HG02678 (cell line): ENCODE measurements at regions not wholly inside any gene's neighbourhood (a gene's known extent, or its start where the extent isn't known, plus 50 kb on each side); places are given as distances from the start of the nearest gene placed in this dataset.
"Not testable (repeated sequence)": the region's sequence is repeated elsewhere in the genome, so short reads cannot be mapped to it uniquely, and the experiment has no call there.

ENCODE experiments used
- ATAC-seq: cut with Tn5 transposase; IDR thresholded peaks from one replicate; pipeline ENCODE4 v1.9.1; 2021; ENCODE audit warnings: mild to moderate bottlenecking, moderate library complexity; ENCODE audit not compliant: unreplicated experiment

DNA sequence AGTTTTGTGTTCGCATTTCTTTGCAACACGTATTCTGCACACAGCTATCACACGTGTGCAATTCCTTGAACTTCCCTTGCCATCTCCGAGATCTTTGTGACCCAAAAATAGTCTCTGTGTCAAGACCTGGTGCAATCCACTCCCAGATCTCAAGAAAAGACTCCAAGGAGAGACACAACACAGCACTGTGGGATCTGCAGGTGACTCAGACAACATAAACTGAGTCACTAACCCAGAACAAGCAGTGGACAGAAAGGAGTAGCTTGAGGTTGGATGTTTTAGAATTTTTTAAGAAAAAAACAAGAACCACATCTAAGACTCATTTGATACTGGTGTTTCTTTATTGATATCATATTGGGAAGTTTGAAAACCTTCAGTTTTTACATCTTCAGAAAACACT lies 396.9 kb downstream of the AGTPBP1 start:
- ATAC-seq, result no peak

DNA sequence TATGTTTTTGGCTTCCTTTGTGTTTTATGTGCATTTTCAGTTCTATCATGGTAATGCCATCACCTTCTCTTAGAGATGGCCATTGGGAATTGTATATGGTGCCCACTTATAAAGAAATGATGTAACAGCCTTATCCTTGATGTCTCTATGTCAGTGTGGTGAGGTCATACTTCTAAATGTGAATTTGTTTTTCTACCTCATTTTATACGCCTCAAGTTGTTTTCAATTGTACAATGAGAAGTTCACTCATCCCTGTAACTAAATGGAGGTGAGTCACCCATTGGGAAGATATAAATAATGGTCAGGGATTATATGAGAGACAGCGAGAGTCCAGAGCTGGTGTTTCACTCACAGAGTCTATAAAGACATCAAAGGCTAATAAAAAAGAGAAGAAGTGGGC lies 402.4 kb downstream of the AGTPBP1 start:
- no peak for ATAC-seq

DNA sequence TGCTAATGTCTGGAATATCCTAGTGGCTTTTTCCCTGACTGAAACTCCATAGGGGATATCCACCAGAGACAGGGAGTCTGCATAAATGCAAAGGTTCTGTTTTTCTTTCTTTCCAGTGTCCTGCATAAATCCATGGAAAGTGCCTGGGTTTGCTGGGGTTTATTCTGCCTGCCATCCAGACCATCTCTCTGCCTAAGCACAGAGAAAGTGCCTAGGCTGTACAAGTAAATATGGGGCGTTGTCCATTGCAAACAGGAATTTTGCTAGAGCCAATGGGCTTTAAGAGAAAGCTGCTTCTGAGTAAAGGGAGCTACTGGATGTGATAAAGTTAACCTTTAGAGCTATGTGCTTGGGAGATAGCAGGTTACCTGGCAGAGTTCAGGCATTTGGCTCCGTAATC lies 407.5 kb downstream of the AGTPBP1 start:
- no peak for ATAC-seq

DNA sequence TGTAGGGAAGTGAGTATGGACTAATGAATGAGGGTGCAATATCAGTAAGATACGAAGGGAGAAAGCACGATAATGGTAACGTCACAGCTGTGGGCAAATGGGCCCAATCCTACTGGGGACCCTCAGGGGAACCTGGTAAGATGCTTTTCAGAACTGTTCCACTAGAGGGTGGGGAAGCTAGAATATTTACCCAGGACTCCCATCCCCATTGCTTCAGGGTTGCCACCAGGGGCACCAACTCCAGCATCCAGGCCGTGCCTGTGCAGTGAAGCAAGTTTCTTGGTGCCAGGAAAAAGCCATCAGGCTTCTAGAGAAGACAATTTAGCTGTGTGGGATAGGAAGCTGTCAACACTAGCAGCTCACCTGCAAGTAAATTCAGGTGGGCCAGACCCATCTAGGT lies 409.3 kb downstream of the AGTPBP1 start:
- ATAC-seq, result no peak

DNA sequence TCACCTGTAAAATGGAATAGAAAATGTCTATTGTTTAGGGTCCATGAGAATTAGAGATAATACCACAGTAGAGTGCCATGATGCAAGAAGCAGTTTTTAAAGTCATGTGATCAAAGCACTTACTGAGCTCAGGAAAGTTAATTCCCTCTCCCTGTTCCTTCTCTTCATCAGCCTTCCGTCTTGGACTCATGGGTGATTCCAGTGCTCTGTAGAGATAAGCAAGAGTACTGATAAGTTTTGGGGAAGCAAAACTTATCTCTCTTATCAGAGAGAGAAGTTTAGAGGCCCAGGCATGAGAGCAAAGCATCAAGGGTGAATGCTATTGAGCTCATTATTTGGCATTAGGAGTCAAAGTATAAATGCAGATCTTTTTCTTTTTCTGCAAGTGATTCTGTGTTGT lies 410.1 kb downstream of the AGTPBP1 start:
- no peak for ATAC-seq

DNA sequence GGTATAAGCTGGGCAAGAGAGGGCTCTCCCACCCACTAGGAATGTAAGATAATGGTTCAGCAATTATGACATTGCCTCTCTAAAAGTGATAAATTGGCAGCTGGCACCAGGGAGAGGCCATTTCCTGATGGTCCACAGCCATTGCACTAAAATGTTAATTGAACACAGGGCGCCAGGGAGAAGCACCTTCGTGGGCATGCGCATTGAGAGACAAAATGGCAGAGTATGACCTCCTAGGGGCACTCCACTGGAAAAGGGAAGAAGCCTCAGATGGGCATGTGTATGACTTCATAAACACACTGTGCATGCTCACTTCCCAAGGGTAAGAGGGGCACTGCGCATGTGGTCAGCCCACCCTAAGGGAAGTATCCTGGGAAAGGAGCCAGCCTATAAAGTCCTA lies 419.2 kb downstream of the AGTPBP1 start:
- no peak for ATAC-seq

DNA sequence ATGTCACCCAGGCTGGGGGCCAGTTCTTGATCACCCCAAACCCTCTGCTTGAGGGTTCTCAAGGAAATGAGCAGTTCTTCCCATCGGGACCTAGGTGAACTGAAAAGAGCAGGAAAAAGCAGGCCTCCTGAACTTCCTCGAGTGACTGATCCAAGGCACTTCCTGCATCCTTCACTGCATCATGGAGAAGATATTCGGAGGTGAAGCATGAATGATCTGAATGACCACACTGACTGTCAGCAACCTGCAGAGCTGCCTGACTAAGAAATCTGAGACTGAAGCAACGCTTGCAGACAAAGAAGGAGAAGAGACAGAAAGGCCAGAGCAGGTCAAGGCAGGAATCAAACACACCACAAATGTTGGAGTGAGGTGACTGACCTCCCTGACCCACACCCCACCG lies 420.2 kb downstream of the AGTPBP1 start:
- ATAC-seq, result no peak

DNA sequence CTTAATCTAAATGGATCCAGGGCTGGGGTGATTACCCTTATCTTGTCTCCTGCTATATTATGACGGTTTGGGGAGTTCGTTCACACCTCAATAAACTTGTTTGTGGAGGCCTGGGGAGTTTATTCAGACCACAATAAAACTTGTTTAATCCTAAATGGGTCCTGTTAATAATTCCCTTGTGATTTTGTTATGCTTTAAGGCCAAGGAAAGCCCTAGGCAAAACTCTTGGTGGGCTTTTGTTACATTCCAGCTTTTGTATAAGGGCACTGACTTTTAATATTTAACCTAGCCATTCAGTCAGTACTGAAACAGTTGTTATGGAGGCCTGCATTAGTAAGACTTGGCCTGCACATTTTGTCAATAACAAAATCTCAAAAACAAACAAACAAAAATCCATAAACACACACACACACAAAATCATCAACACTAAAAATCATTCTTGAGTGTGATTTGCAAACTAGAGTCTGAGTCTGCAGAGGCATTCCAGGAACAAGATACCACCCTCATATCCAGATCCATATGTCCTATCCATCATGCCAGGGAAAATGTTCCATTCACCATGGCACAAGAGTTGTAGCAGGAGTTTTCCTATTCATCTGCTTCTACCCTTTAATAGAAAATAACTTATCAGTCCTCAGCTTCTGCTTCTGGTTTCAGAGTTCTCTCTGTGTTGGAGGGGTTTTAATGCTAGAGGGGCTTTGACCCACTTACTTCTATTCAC lies 421.7 kb downstream of the AGTPBP1 start:
- no peak for ATAC-seq

DNA sequence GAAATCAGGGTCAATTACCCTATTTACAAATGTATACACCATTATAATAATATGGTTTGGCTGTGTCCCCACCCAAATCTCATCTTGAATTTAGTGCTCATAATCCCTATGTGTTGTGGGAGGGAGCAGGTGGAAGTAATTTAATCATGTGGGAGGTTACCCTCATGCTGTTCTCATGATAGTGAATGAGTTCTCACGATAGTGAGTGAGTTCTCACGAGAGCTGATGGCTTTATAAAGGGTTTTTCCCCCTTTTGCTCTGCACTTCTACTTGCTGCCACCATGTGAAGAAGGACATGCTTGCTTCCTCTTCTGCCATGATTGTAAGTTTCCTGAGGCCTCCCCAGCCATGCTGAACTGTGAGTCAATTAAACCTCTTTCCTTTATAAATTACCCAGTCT lies 426.2 kb downstream of the AGTPBP1 start:
- not testable (repeated sequence) for ATAC-seq

DNA sequence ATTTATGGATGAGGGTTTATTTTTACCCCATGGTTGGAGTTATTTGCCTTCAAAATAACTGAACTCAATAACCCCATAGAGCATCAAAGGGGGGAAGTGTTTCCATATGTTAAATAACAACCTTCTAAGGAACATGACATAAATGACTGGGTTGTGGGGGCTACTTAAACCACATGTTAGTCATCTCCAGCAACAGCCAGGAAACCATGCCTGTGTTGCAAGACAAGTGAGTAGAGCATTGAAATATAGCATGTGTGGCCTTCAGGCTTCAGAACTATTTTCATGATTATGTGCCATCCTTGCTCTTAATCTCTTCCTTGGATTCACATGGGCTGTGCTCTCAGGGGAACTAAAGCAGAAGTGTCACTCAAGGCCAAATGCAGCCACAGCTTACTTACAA lies 431.2 kb downstream of the AGTPBP1 start:
- no peak for ATAC-seq

DNA sequence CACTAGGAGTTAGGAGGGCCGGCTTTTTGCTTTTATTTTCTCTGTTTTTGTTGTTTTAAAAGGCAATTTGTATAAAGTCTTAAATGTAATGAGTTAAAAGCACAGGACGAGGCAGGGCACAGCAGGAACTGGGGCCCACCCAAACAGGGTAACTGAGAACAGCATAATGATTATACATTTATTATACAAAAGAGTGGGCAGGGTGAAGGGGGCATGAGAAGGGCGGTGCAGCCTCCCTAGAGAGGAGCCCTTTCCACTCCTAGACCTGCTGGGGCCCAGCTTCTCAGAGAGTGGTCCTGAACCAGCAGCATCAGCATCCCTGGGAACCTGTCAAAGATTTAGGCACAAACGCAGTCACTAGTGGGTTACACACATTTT lies 438.0 kb downstream of the AGTPBP1 start:
- ATAC-seq, result no peak

DNA sequence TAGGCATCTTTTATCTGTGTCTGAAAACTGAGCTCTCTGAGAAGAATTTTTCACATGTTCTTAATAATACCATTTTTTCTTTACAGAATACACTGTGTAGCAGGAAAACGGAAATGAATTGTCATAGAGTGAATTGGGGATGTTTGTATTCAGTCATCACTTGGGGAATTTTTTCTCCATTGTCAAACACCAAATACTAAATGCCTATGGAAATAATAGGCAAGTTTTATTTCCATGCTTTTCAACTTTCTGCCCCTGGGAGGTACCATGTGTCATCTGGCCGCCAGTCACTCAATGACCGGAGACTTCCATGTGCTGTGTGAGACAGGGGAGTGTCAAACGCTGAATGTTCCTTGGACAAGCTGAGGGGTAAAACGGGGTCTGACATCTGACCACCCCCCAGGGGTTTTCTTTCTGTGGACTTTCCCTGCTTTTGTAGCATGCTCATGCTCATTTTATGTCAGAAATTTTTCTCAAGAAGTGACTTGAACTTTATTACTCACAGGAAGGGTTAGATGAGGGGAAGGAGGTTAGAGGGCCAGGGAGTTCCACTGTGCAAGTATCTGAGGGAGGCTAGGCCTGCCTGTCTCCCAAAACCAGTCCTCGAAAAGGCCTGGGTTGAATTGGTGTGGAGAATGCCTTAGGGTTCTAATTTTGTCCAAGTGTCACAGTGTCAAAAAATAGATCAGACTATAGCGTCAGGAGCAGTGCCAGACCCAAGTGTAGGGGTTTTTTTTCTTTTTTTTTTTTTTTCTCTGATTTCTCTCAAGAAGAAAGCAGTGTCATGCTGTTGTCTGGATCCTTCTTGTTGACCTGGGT lies 438.6 kb downstream of the AGTPBP1 start:
- ATAC-seq, result no peak

DNA sequence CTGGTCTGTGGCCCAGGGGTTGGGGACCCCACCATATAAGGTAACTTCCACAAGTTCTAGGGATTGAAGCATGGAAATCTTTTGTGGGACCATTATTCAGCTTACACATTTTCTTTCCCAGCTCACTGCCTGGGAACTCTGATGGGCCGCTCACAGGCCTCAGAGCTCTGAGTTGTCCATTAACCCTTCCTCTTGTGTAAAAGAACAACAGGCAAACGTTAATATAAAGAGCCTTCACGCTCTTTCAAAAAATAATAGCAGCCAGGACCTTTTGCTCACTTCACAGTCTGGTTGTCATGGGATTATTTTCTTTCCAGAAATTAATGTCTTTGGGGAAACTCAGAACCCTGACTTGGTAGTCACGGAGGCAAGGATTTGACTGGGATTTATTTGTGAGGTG lies 443.3 kb downstream of the AGTPBP1 start:
- no peak for ATAC-seq

DNA sequence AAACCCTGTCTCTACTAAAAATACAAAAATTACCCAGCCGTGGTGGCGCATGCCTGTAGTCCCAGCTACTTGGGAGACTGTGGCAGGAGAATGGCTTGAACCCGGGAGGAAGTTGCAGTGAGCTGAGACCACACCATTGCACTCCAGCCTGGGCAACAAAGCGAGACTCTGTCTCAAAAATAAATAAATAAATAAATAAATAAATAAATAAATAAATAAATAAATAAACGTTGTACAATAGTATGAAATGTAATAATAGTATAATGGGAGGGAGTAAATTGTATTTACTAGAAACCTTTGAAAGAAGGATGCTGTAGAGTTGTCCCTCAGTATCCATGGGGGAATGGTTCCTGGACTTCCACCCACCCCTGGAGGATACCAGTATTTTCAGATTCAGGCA lies 446.5 kb downstream of the AGTPBP1 start:
- ATAC-seq, result not testable (repeated sequence)

DNA sequence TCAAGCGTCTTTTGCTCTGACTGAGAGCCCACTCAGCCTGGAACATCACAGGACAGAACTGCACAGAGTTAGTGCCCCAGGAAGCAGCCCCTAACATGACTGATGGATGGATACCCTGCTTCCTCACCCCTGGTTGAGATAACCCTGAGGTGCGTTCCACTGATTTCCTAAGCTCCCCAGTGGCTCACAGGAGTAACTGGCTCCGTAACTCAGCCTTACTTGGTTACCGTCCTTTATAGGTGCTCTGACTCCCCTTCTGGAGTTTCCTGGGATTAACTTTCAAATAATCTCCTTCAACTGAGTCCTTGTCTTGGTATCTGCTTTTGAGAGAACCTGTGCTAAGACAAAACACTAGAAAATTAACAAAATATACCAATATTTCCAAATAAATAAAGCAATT lies 449.5 kb downstream of the AGTPBP1 start:
- ATAC-seq, result no peak

DNA sequence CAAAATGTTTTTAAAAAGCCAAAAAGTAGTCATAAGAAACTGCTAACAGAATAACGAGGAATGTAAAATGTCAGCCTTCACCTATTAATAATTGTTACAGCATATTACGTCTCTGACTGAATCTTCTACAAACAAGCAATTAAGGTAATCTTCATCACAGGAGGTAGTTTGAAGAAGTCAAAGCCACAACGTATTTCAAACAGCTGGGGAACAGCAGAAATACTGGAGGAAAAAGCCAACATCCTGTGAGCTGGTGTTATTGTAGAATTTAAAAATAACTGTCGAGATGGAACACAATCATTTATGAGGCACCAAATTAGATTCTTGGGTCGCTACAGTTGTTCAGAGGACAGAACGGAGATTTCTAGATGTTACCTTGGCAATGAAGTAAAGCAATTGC lies 450.5 kb downstream of the AGTPBP1 start:
- no peak for ATAC-seq

DNA sequence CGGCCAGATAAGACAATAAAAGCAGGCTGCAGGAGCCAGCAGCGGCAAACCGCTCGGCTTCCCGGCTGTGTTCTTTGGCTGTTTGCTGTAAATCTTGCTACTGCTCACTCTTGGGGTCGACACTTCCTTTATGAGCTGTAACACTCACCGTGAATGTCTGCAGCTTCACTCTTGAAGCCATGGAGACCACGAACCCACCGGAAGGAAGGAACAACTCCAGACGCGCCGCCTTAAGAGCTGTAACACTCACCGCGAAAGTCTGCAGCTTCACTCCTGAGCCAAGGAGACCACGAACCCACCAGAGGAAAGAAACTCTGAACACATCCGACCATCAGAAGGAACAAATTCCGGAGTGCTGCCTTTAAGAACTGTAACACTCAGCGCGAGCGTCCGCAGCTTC lies 451.7 kb downstream of the AGTPBP1 start:
- no peak for ATAC-seq

DNA sequence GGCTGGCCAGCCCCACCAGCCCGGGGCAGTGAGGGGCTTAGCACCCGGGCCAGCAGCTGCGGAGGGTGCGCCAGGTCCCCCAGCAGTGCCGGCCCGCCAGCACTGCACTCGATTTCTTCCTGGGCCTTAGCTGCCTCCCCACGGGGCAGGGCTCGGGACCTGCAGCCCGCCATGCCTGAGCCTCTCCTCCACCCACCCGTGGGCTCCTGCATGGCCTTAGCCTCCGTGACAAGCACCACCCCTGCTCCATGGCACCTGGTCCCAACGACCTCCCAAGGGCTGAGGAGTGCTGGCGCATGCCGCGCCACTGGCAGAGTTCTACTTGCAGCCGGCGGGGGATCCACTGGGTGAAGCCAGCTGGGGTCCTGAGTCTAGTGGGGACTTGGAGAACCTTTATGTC lies 452.6 kb downstream of the AGTPBP1 start:
- ATAC-seq, result no peak

DNA sequence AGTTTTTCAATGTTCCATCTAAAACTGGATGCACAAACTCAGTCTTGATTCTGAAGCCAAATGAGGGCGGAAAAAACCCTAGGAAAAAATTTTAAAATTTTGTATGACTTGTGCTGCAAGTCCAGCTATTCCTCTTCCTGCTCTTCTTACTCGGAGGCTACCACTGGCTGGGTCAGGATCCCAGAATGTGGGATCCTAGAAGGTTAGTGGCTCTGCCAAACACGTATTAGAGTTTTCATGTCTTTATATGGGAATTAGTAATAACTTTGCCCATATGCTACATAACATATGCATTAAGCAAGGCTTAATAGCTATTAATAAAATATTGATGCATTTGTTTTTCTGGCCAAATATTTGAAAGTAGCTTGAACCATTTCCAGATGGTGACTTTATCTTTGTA lies 458.3 kb downstream of the AGTPBP1 start:
- ATAC-seq, result no peak

DNA sequence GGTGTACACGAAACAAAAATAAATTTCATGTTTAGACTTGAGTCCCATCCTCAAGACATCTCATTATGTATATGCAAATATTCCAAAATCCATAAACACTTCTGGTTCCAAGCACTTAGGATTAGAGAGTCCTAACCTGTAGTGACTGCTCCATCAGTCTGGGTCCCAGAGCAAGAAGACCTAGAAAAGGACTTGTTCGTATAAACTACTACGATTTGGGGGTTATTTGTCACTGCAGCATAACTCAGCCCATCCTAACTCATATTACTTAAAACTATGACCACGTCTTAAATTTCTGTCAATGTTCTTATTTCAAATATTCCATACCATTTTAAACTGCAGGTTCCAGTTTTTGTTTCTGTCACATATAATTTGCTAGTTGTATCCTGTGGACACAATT lies 463.0 kb downstream of the AGTPBP1 start:
- ATAC-seq, result no peak

DNA sequence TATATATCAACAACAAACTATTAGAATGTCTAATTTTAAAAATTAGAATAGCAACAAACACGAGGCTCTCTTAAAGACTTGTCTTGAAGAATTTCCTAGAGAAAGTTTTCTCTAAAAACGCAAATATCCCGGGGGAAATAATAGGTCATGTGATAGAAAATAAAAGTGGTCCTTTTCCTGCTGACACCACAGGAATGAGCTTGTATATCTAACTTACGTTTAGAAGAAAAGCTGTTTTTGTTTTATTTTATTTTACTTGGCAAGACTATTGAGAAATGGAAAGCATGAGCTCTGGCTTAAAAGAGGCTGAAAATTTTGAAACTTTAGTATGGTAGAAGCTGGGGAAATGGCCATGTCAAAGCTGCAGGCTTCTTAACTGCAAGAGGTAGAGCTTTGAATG lies 465.0 kb downstream of the AGTPBP1 start:
- no peak for ATAC-seq

DNA sequence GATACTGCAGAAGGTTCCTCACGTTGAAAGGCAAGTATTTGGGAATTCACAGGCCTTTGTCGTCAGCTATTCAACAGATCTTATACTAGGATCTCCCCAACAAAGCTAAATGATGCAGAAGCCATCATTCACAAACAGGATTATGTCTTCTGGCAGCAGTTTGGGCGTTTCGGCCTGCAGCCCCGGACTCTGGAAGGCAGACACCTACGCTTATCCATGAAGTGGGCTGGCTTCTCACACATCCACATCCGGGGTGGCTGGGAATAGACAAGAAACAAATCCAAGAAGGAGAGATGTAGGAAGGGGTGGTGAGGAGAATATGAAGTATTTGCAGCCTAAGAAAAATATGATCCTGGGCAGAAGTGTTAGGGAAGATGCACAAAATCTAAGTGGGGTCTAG lies 471.9 kb downstream of the AGTPBP1 start:
- no peak for ATAC-seq

DNA sequence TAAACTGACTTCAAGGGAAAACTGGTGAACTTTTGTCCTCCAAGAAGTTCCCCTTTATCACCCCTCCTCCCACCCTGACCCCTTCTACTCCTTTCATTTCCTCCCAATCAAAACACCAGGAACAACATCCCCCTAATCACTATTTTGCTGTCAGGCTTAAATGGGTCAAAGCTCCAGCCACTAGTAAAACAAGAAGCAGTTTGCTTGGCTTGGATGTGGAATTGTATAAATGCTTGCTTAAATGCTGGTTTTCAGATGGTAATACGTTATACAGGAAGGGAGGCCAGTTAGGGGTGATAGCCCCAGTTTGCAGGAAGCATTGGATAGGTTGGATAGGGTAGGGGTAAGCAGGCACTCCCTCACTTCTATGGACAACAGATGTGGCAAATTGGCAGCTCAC lies 473.6 kb downstream of the AGTPBP1 start:
- ATAC-seq, result no peak
